ENCODE measurements at regions not wholly inside any gene's neighbourhood (a gene's known extent, or its start where the extent isn't known, plus 50 kb on each side); places are given as distances from the start of the nearest gene placed in this dataset.

DNA sequence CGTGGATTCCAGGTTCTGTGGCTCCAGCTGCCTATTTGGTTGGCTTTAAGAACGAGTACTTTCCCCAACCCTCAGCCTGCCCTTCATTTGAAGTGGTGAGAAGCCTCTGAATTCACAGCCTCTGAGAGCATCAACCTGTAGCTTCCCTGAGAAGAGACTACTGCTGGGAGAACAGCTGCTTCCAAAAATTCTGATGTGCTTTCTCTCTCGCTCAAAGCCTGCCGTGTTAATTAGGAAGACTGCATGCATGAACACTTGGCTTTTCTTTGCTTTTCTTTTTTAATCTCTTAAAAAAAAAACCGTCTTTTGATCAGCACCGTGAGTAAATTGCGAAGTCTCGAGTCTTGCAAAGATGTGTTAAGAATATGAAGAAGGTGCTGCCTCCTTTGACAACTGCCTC is 153.4 kb upstream of the MAP1B start:
- TF ChIP-seq, protein P1, sequence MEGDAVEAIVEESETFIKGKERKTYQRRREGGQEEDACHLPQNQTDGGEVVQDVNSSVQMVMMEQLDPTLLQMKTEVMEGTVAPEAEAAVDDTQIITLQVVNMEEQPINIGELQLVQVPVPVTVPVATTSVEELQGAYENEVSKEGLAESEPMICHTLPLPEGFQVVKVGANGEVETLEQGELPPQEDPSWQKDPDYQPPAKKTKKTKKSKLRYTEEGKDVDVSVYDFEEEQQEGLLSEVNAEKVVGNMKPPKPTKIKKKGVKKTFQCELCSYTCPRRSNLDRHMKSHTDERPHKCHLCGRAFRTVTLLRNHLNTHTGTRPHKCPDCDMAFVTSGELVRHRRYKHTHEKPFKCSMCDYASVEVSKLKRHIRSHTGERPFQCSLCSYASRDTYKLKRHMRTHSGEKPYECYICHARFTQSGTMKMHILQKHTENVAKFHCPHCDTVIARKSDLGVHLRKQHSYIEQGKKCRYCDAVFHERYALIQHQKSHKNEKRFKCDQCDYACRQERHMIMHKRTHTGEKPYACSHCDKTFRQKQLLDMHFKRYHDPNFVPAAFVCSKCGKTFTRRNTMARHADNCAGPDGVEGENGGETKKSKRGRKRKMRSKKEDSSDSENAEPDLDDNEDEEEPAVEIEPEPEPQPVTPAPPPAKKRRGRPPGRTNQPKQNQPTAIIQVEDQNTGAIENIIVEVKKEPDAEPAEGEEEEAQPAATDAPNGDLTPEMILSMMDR (conservative IDR thresholded peaks at IDR 0.05; ENCODE audit: low read depth, low read length) = no peak
- no peak for TF ChIP-seq EZH2 (IDR thresholded peaks at IDR 0.05; ENCODE audit: borderline replicate concordance, low read depth, low read length, poor library complexity, severe bottlenecking)
